Stimulated activated CD8-positive, alpha-beta memory T cell treated with anti-CD3 and anti-CD28 coated beads, Interleukin-2, amount 100 ng/mL, for 48 hours (primary cell): ENCODE measurements at regions not wholly inside any gene's neighbourhood (a gene's known extent, or its start where the extent isn't known, plus 50 kb on each side); places are given as distances from the start of the nearest gene placed in this dataset.
"Not testable (repeated sequence)": the region's sequence is repeated elsewhere in the genome, so short reads cannot be mapped to it uniquely, and the experiment has no call there.

ENCODE experiments used
- DNase-seq, 2 donors: peaks; one replicate each; pipeline ENCODE4 v3.0.0-alpha.2; 2020; ENCODE audit warnings: low read depth in 2 of 2

GRCh38 chr9:31744589-31744988 is 639.9 kb upstream of the ACO1 start:
- DNase-seq, result no peak

- no peak for DNase-seq
Observed at GRCh38 chr9:31745468-31745867, 639.0 kb upstream of the ACO1 start.

- DNase-seq, result no peak
Observed at GRCh38 chr9:31745886-31746285, 638.6 kb upstream of the ACO1 start.

GRCh38 chr9:31753756-31754155 is 630.7 kb upstream of the ACO1 start:
- no peak for DNase-seq

- no peak for DNase-seq
Observed at GRCh38 chr9:31759703-31760102, 624.7 kb upstream of the ACO1 start.

DNA sequence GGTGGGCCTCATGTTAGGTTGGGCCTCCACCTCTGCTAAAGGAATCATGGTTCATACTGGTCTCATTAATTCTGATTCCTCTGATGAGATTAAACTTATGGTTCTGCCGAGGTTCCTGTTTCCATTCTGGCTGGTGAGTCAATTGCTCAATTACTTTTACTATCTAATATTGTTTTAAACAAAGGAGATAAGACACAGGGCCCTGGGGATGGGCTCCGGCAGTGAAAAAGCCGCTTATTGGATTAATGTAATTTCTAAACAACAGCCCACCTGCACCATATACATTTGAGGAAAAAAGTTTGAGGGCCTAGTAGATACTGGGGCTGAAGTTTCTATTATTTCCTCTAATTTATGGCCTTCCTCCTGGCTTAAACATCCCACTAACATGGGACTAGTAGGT is 610.4 kb upstream of the ACO1 start:
- DNase-seq, result not testable (repeated sequence)

DNA sequence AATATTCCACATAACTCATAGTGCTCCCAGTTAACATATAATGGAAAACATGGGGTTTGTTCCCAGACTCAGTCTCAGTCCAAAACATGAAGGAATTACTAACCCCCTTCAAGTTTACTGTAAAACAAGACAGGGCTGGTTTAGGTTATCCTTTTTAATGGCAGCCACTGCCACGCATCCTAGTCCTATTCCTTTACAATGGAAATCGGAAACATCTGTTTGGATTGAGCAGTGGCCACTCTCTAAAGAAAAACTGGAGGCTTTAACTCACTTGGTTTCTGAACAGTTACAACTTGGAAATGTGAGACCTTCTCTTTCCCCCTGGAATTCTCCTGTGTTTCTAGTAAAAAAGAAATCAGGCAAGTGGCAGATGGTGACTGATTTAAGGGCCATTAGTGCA is 609.9 kb upstream of the ACO1 start:
- DNase-seq, result no peak

- no peak for DNase-seq
Observed at GRCh38 chr9:31776471-31776870, 608.0 kb upstream of the ACO1 start.

- no peak for DNase-seq
Observed at GRCh38 chr9:31783491-31783890, 601.0 kb upstream of the ACO1 start.

GRCh38 chr9:31790720-31791119 is 593.7 kb upstream of the ACO1 start:
- DNase-seq, result no peak

GRCh38 chr9:31799953-31800609 is 584.4 kb upstream of the ACO1 start:
- DNase-seq, result no peak

- no peak for DNase-seq
Observed at GRCh38 chr9:31807574-31808256, 576.7 kb upstream of the ACO1 start.

DNA sequence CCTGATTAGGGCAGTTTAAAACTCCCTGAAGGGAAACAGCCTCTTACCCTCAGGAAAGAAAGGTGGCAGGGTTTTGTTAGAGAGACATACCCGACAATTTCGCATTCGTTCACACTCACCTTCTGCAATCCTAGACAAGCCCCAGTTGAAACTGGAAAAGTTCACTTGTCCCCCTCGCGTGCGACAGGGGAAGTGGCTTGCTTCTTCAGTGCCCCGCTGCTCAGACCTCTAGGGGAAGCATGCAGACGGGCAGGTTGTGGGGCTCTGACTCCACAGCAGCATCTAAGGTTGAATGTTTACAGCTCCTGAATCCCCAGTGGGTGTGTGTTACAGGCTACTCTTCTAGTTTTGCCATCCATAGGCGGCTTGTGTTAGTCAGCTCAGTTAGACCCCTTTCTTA is 575.7 kb upstream of the ACO1 start:
- DNase-seq, result no peak

GRCh38 chr9:31820426-31820825 is 564.0 kb upstream of the ACO1 start:
- no peak for DNase-seq

DNA sequence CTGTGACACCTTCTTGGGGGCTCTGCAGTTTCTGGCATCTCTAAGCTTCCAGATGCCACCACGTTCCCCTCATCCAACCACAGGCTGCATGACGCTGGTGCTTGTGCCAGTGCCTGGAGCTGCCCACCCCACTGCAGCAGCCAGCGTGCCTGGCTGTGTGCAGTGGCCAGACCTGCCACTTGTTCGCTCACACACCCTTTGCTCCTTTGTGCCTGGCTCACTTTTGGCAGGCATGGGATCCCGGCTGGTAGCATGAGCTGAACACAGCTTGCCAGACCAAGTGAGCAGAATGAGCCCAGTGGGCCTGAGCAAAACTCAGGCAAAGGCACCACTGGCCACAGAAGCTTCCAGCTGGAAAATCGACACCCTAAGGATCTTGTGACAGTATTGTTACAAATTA is 562.9 kb upstream of the ACO1 start:
- DNase-seq, result no peak

DNA sequence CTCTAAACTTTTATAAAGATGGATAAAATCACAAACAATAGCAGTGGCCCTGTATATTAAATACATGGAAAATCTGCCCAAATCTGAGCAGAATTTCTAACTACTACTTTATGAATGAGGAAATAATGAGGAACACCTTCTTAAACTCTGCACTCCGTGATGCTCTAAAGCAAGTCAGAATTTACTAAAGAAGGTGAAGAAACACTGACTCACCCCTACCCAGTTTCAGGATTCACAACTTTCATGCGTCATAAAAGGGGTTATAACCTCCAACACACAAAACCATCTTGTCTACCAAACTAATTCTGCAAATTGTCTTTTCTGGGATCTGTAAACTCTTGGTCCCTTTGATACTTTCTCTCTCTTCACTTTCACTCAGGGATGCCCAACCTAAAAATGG is 561.1 kb upstream of the ACO1 start:
- DNase-seq, result no peak

DNA sequence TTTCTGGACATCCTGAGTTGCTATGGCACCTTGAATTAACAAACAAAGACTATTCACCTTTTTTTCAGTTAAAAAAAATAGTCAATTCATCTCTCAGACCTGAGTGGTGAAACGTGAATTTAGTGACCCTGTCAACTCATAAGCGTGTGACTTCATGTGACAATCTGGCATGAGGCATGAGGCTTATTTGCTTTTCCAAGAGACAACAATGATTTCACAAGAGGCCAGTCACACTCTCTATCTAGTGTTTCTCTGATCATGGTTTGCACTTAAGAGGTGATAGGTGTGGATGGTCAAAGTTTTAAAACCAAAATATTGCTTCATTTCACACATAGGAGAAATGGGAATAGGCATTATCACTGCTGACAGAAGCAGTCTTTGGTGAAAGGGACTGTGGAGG is 559.6 kb upstream of the ACO1 start:
- DNase-seq, result no peak

DNA sequence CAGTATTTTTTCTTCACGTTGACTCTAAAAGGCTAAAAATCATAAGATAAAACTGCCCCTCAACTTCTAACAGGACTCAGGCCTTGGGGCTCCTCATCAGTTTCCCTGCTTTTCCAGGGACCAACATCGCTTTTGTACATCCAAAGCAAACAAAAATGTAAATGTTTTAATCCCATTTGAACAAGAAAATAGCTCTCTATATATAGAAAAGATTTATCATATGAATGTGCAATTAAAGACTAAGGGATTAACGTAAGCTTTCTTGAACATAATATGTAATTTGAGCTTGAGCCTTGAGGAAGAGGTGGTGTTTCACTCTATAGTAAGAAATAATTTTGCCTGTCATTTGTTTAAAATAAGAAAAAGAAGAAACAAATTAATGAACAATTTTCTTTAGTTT is 547.2 kb upstream of the ACO1 start:
- DNase-seq, result no peak

DNA sequence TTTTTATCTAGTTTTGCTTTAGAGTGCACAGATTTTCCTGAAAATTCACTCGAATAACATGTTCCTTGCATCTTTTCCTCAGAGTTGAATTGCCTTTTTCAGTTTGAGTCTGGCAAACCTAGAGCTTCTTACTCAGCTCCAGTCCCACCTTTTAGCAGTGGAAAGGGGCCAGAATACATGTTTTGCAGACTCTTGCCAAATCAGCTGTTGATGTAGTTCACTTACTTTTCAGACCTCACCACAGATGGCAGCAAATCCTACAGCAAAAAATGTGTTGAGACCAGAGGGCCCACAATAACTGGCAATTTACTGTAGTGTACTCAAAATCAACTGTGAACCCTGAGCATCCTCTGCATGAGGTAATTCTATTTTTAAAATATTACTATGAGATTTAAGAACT is 545.2 kb upstream of the ACO1 start:
- no peak for DNase-seq

DNA sequence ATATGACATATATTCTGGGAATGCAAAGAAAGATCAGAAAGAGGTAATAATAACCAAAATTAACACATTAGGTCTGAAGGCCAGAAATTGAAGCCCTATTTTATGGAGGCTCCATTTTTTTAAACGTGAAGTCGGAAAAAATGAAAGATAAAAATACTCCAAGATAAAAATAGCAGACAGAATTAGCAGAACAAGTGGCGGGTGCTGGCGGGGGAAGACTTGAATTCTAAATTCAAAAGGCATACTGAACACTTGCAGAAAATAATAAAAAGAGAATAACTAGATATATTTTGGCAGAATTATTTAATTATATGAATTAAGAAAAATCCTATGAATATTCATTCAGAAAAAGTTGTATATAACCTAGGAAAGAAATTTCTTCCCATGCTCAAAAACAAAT is 543.7 kb upstream of the ACO1 start:
- no peak for DNase-seq

DNA sequence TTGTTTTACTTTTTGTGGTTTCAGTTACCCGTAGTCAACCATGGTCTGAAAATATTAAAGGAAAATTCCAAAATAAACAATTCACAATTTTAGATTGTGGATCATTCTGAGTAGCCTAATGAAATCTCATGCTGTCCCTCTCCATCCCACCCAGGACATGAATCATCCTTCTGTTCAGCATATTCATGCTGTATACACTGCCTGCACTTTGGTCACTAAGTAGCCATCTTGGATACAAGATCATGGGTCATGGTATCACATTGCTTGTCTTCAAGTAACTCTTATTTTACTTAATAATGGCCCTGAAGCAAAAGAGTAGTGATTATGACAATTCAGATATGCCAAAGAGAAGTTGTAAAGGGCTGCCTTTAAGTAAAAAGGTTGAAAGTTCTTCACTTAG is 536.5 kb upstream of the ACO1 start:
- DNase-seq, result no peak

GRCh38 chr9:31848505-31849285 is 535.7 kb upstream of the ACO1 start:
- DNase-seq, result no peak

GRCh38 chr9:31854187-31854586 is 530.3 kb upstream of the ACO1 start:
- DNase-seq, result no peak
